ENCODE measurements at regions not wholly inside any gene's neighbourhood (a gene's known extent, or its start where the extent isn't known, plus 50 kb on each side); places are given as distances from the start of the nearest gene placed in this dataset.

GRCh38 chrX:39039890-39040289 is 238.6 kb downstream of the MID1IP1 start:
- TF ChIP-seq ZBTB7A (IDR thresholded peaks at IDR 0.05; ENCODE audit: low read depth), result no peak
- no peak for TF ChIP-seq TEAD4 (IDR thresholded peaks at IDR 0.05)
- TF ChIP-seq USF1 (IDR thresholded peaks at IDR 0.05), result no peak
- TF ChIP-seq EP300 (IDR thresholded peaks at IDR 0.05; ENCODE audit: borderline replicate concordance), result no peak
- TF ChIP-seq CEBPB (IDR thresholded peaks at IDR 0.05), result no peak
- TF ChIP-seq CREB1 (IDR thresholded peaks at IDR 0.05; ENCODE audit: low read depth), result no peak
- no peak for TF ChIP-seq EGR1 (IDR thresholded peaks at IDR 0.05)
- TF ChIP-seq TCF12 (IDR thresholded peaks at IDR 0.05; ENCODE audit: low read depth), result no peak
- no peak for TF ChIP-seq RAD21 (IDR thresholded peaks at IDR 0.05; ENCODE audit: low read depth)
- TF ChIP-seq MAX (IDR thresholded peaks at IDR 0.05), result no peak
- no peak for TF ChIP-seq NFIC (IDR thresholded peaks at IDR 0.05)
- TF ChIP-seq, protein P1, sequence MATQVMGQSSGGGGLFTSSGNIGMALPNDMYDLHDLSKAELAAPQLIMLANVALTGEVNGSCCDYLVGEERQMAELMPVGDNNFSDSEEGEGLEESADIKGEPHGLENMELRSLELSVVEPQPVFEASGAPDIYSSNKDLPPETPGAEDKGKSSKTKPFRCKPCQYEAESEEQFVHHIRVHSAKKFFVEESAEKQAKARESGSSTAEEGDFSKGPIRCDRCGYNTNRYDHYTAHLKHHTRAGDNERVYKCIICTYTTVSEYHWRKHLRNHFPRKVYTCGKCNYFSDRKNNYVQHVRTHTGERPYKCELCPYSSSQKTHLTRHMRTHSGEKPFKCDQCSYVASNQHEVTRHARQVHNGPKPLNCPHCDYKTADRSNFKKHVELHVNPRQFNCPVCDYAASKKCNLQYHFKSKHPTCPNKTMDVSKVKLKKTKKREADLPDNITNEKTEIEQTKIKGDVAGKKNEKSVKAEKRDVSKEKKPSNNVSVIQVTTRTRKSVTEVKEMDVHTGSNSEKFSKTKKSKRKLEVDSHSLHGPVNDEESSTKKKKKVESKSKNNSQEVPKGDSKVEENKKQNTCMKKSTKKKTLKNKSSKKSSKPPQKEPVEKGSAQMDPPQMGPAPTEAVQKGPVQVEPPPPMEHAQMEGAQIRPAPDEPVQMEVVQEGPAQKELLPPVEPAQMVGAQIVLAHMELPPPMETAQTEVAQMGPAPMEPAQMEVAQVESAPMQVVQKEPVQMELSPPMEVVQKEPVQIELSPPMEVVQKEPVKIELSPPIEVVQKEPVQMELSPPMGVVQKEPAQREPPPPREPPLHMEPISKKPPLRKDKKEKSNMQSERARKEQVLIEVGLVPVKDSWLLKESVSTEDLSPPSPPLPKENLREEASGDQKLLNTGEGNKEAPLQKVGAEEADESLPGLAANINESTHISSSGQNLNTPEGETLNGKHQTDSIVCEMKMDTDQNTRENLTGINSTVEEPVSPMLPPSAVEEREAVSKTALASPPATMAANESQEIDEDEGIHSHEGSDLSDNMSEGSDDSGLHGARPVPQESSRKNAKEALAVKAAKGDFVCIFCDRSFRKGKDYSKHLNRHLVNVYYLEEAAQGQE (IDR thresholded peaks at IDR 0.05; ENCODE audit: low read depth), result no peak
- TF ChIP-seq TAF1 (IDR thresholded peaks at IDR 0.05; ENCODE audit: low read depth), result no peak
- no peak for TF ChIP-seq YY1 (IDR thresholded peaks at IDR 0.05; ENCODE audit: low read depth)
- TF ChIP-seq FOXM1 (IDR thresholded peaks at IDR 0.05; ENCODE audit: borderline replicate concordance, low read depth), result no peak

GRCh38 chrX:39043838-39044550 is 242.7 kb downstream of the MID1IP1 start:
- TF ChIP-seq, protein P1 (IDR thresholded peaks at IDR 0.05; ENCODE audit: low read depth), result no peak
- no peak for TF ChIP-seq TEAD4 (IDR thresholded peaks at IDR 0.05)
- TF ChIP-seq EP300 (IDR thresholded peaks at IDR 0.05; ENCODE audit: borderline replicate concordance), result no peak
- TF ChIP-seq FOXM1 (IDR thresholded peaks at IDR 0.05; ENCODE audit: borderline replicate concordance, low read depth), result no peak
- no peak for TF ChIP-seq RAD21 (IDR thresholded peaks at IDR 0.05; ENCODE audit: low read depth)
- no peak for TF ChIP-seq TAF1 (IDR thresholded peaks at IDR 0.05; ENCODE audit: low read depth)
- TF ChIP-seq TCF12 (IDR thresholded peaks at IDR 0.05; ENCODE audit: low read depth), result no peak
- TF ChIP-seq EGR1 (IDR thresholded peaks at IDR 0.05), result no peak
- TF ChIP-seq MAX (IDR thresholded peaks at IDR 0.05), result no peak
- no peak for TF ChIP-seq USF1 (IDR thresholded peaks at IDR 0.05)

- TF ChIP-seq TAF1 (IDR thresholded peaks at IDR 0.05; ENCODE audit: low read depth), result no peak
- TF ChIP-seq, protein P1 (IDR thresholded peaks at IDR 0.05; ENCODE audit: low read depth), result no peak
- no peak for TF ChIP-seq ZBTB7A (IDR thresholded peaks at IDR 0.05; ENCODE audit: low read depth)
- TF ChIP-seq EP300 (IDR thresholded peaks at IDR 0.05; ENCODE audit: borderline replicate concordance), result no peak
- no peak for TF ChIP-seq CREB1 (IDR thresholded peaks at IDR 0.05; ENCODE audit: low read depth)
- no peak for TF ChIP-seq MAX (IDR thresholded peaks at IDR 0.05)
- no peak for TF ChIP-seq TCF12 (IDR thresholded peaks at IDR 0.05; ENCODE audit: low read depth)
- no peak for TF ChIP-seq NFIC (IDR thresholded peaks at IDR 0.05)
- no peak for TF ChIP-seq EGR1 (IDR thresholded peaks at IDR 0.05)
- no peak for TF ChIP-seq FOXM1 (IDR thresholded peaks at IDR 0.05; ENCODE audit: borderline replicate concordance, low read depth)
- TF ChIP-seq USF1 (IDR thresholded peaks at IDR 0.05), result no peak
- no peak for TF ChIP-seq YY1 (IDR thresholded peaks at IDR 0.05; ENCODE audit: low read depth)
- no peak for TF ChIP-seq RAD21 (IDR thresholded peaks at IDR 0.05; ENCODE audit: low read depth)
These were observed 245.9 kb downstream of the MID1IP1 start for GRCh38 chrX:39047174-39047573.

All from Ishikawa (cell line).